Lower leg skin (tissue), 4 donors: ENCODE measurements at regions not wholly inside any gene's neighbourhood (a gene's known extent, or its start where the extent isn't known, plus 50 kb on each side); places are given as distances from the start of the nearest gene placed in this dataset.

Experiments
- DNase-seq, 2 donors: peaks; one replicate each; pipeline ENCODE4 v3.0.0-alpha.2; 2019; ENCODE audit warnings: low spot score in 2 of 2
- H3K4me3 ChIP-seq: fragments of 200-600 bp; sonication (generic); 2 replicates; pipeline ENCODE4 v1.5.1; 2017; ENCODE audit warnings: mild to moderate bottlenecking, low read depth; ENCODE audit not compliant: poor library complexity, severe bottlenecking
- CTCF ChIP-seq, 3 donors: fragments of 450-650 bp; IDR thresholded peaks; one replicate each; pipeline ENCODE4 v1.5.1; 2016; ENCODE audit warnings: antibody characterized with exemption in 3 of 3, mild to moderate bottlenecking in 3 of 3, moderate library complexity in 2 of 3
- POLR2A ChIP-seq, 2 donors: fragments of 450-650 bp; IDR thresholded peaks; one replicate each; pipeline ENCODE4 v1.6.1; 2016 to 2017; ENCODE audit warnings: antibody characterized with exemption in 2 of 2, mild to moderate bottlenecking in 1 of 2, moderate library complexity in 1 of 2
- WGBS, 2 donors: methylation state at CpG; one replicate each; pipeline ENCODE4 v1.1.5; 2018; 5-methylcytosine and 5-hydroxymethylcytosine counted together
- intact Hi-C: fragments of 100-400 bp; cut with DNase I; formaldehyde crosslinking; loops from one replicate; pipeline ENCODE4 v1.15.0; 2023; ENCODE audit warnings: low total_unique reads

- no peak overlapping the region for H3K4me3 ChIP-seq
- 62 to 66% methylated on average over 2 of the region's 2 CpGs for WGBS, 2 donors
- no peak for DNase-seq
- intact Hi-C loops = no loop called here
- TF ChIP-seq POLR2A (IDR thresholded peaks at IDR 0.05) = no peak
- no peak for TF ChIP-seq CTCF (IDR thresholded peaks at IDR 0.05)
These were observed 1290.6 kb upstream of the CDH6 start for GRCh38 chr5:29902859-29903258.

- intact Hi-C loops = no loop called here
- no peak for TF ChIP-seq CTCF (IDR thresholded peaks at IDR 0.05)
- no peak for TF ChIP-seq POLR2A (IDR thresholded peaks at IDR 0.05)
- WGBS, 2 donors = 71 to 74% methylated on average over 2 of the region's 2 CpGs
- no peak overlapping the region for H3K4me3 ChIP-seq
- no peak for DNase-seq
These were observed 1293.9 kb upstream of the CDH6 start for GRCh38 chr5:29899583-29899982.

GRCh38 chr5:29897916-29898315, 1295.6 kb upstream of the CDH6 start:
- H3K4me3 ChIP-seq = no peak overlapping the region
- intact Hi-C loops = no loop called here
- no peak for DNase-seq
- TF ChIP-seq CTCF (IDR thresholded peaks at IDR 0.05) (no peak), POLR2A (IDR thresholded peaks at IDR 0.05) (no peak)

GRCh38 chr5:29896646-29897045, 1296.8 kb upstream of the CDH6 start:
- no peak for DNase-seq
- 57 to 62% methylated on average over 1 of the region's 1 CpG for WGBS, 2 donors
- no peak overlapping the region for H3K4me3 ChIP-seq
- no peak for TF ChIP-seq CTCF (IDR thresholded peaks at IDR 0.05)
- no peak for TF ChIP-seq POLR2A (IDR thresholded peaks at IDR 0.05)
- intact Hi-C loops = no loop called here

GRCh38 chr5:29894668-29895067, 1298.8 kb upstream of the CDH6 start:
- 61 to 66% methylated on average over 2 of the region's 2 CpGs for WGBS, 2 donors
- DNase-seq = no peak
- TF ChIP-seq POLR2A (IDR thresholded peaks at IDR 0.05) = no peak
- TF ChIP-seq CTCF (IDR thresholded peaks at IDR 0.05) = no peak
- intact Hi-C loops = no loop called here
- no peak overlapping the region for H3K4me3 ChIP-seq

- H3K4me3 ChIP-seq = no peak overlapping the region
- intact Hi-C loops = no loop called here
- 59 to 65% methylated on average over 6 of the region's 6 CpGs for WGBS, 2 donors
- no peak for TF ChIP-seq CTCF (IDR thresholded peaks at IDR 0.05)
- no peak for TF ChIP-seq POLR2A (IDR thresholded peaks at IDR 0.05)
- DNase-seq = no peak
These were observed 1304.4 kb upstream of the CDH6 start for GRCh38 chr5:29889051-29889450.
